ENCODE measurements at regions not wholly inside any gene's neighbourhood (a gene's known extent, or its start where the extent isn't known, plus 50 kb on each side); places are given as distances from the start of the nearest gene placed in this dataset.
"Not testable (repeated sequence)": the region's sequence is repeated elsewhere in the genome, so short reads cannot be mapped to it uniquely, and the experiment has no call there.

- TF ChIP-seq EZH2, EZH2phosphoT487, CTCF (IDR thresholded peaks at IDR 0.05): not testable (repeated sequence)
These were observed 537.5 kb downstream of the KCNJ18 start for GRCh38 chr17:22229821-22230220.

All from neural progenitor cell (in vitro differentiated cells).